ENCODE measurements at regions not wholly inside any gene's neighbourhood (a gene's known extent, or its start where the extent isn't known, plus 50 kb on each side); places are given as distances from the start of the nearest gene placed in this dataset.

DNA sequence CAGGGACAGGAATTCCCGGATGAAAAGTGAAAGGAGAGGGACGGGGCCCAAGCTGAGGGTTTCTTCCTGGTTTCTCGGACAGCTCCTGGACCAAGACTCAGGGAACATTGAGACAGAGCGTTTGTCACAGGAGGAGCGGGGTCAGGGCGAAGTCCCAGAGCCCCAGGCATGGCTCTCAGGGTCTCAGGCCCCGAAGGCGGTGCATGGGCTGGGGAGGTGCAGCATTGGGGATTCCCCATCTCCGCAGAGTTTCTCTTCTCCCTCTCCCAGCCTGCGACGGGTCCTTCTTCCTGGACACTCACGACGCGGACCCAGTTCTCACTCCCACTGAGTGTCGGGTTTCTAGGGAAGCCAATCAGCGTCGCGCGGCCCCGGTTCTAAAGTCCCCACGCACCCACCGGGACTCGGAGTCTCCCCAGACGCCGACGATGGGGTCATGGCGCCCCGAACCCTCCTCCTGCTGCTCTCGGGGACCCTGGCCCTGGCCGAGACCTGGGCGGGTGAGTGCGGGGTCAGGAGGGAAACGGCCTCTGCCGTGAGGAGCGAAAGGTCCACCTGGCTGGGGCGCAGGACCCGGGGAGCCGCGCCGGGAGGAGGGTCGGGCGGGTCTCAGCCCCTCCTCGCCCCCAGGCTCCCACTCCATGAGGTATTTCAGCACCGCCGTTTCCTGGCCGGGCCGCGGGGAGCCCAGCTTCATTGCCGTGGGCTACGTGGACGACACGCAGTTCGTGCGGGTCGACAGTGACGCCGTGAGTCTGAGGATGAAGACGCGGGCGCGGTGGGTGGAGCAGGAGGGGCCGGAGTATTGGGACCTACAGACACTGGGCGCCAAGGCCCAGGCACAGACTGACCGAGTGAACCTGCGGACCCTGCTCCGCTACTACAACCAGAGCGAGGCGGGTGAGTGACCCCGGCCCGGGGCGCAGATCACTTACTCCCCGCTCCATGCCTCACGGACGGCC lies 54.6 kb upstream of the POLR1H start:
- Histone ChIP-seq H3K27me3 (replicated peaks in 1 of 2; ENCODE audit: control insufficient read depth in 2 of 2, insufficient read depth in 2 of 2, low read length in 1 of 2) (peaks cover 2 to 10% of the 10 kb centered on the region in 2 experiments; a peak in 3 of 4 replicates), H3K27ac (ENCODE audit: control insufficient read depth, insufficient read depth) (no peak overlapping the region), H3K36me3 (ENCODE audit: control insufficient read depth in 2 of 2, insufficient read depth in 2 of 2, low read length in 1 of 2) (no peaks in the 10 kb centered on the region; a peak in 1 of 4 replicates), H3K9me3 (replicated peaks; ENCODE audit: control insufficient read depth, insufficient read depth, low read length) (no peaks in the 10 kb centered on the region), H3K79me2 (ENCODE audit: control insufficient read depth, insufficient read depth, low read length) (no peaks in the 10 kb centered on the region), H3K4me3 (peak overlapping the region; percentile 27; the same call in 1 of the 2 replicates), H3K9ac (ENCODE audit: control insufficient read depth, insufficient read depth, low read length) (no peak overlapping the region), H4K20me1 (ENCODE audit: control insufficient read depth, insufficient read depth) (no peaks in the 10 kb centered on the region), H3K4me2 (ENCODE audit: control insufficient read depth, insufficient read depth) (peak overlapping the region; percentile 38; the same call in 1 of the 2 replicates), H3K4me1 (ENCODE audit: control insufficient read depth, insufficient read depth, low read length) (no peaks in the 10 kb centered on the region), H2AFZ (ENCODE audit: control insufficient read depth, low read depth, low read length) (no peak overlapping the region; the same call in 1 of the 2 replicates)
- SMC1A ChIA-PET (ENCODE audit: uncharacterized antibody, unreplicated experiment): interaction anchor here (0.7 kb wide), 1 partner anchor 120 kb away, joined by 3 read pairs; no protein-coding TSS in a partner anchor
- DNase-seq (ENCODE audit: low read depth, low spot score) (no peak), FAIRE-seq (no peak), ATAC-seq (no peak)
- POLR2A ChIA-PET: no interaction called here
- peak; percentile 74 for TF ChIP-seq SUZ12 (IDR thresholded peaks at IDR 0.05; ENCODE audit: unreplicated experiment)
- TF ChIP-seq, protein P1, sequence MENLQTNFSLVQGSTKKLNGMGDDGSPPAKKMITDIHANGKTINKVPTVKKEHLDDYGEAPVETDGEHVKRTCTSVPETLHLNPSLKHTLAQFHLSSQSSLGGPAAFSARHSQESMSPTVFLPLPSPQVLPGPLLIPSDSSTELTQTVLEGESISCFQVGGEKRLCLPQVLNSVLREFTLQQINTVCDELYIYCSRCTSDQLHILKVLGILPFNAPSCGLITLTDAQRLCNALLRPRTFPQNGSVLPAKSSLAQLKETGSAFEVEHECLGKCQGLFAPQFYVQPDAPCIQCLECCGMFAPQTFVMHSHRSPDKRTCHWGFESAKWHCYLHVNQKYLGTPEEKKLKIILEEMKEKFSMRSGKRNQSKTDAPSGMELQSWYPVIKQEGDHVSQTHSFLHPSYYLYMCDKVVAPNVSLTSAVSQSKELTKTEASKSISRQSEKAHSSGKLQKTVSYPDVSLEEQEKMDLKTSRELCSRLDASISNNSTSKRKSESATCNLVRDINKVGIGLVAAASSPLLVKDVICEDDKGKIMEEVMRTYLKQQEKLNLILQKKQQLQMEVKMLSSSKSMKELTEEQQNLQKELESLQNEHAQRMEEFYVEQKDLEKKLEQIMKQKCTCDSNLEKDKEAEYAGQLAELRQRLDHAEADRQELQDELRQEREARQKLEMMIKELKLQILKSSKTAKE (IDR thresholded peaks at IDR 0.05; ENCODE audit: low read depth, poor library complexity, severe bottlenecking): no peak
- no peak for TF ChIP-seq PAX8 (IDR thresholded peaks at IDR 0.05)
- TF ChIP-seq RFX5 (IDR thresholded peaks at IDR 0.05; ENCODE audit: low read depth, low read length): no peak
- TF ChIP-seq ATF3 (IDR thresholded peaks at IDR 0.05; ENCODE audit: borderline replicate concordance, extremely low read depth, low read depth, low read length): no peak
- TF ChIP-seq BHLHE40 (IDR thresholded peaks at IDR 0.05; ENCODE audit: borderline replicate concordance in 1 of 2, low read depth in 2 of 2, low read length in 1 of 2): no peak
- TF ChIP-seq ZBTB33 (IDR thresholded peaks at IDR 0.05): no peak
- WGBS (ENCODE audit: insufficient coverage, insufficient replicate concordance, low lambda C conversion rate, missing lambda C conversion rate): 25% methylated on average over 61 of the region's 74 CpGs
- CTCF ChIA-PET: interaction anchor here (1.5 kb wide), 1 partner anchor 10 kb away, joined by 3 read pairs; no protein-coding TSS in a partner anchor
- BruUV-seq (replicated peaks): no TSS peak
- intact Hi-C loops (cut with micrococcal nuclease; ENCODE audit: unreplicated experiment): no loop called here
- in situ Hi-C loops (cut with MboI): loop anchor here (5.0 kb wide), 1 partner anchor 159 kb away; no protein-coding TSS in a partner anchor
- RAD21 ChIA-PET (ENCODE audit: unreplicated experiment): no interaction called here

Data from GM12878 (cell line).